PC-9 (cell line): ENCODE measurements at regions not wholly inside any gene's neighbourhood (a gene's known extent, or its start where the extent isn't known, plus 50 kb on each side); places are given as distances from the start of the nearest gene placed in this dataset.

Source experiments
- BruUV-seq: library from RNA; stranded (reverse); fragments of 400-500 nt; replicated peaks from 2 replicates; lab custom pipeline; 2021; lab: Mats Ljungman, UMichigan
- CTCF ChIA-PET: fragments of 300-600 bp; sonication (Branson Sonifier 250); formaldehyde crosslinking; loops from one replicate; lab custom pipeline; 2022; ENCODE audit warnings: antibody characterized with exemption; lab: Charles Lee
- POLR2A ChIA-PET: fragments of 300-600 bp; sonication (Branson Sonifier 250); formaldehyde crosslinking; loops from one replicate; lab custom pipeline; 2022; ENCODE audit warnings: antibody characterized with exemption; ENCODE audit not compliant: unreplicated experiment; lab: Charles Lee
- DNase-seq, 2 experiments: peaks; one replicate each; pipeline versions ENCODE4 v3.0.0 to v3.0.0-alpha.2; 2015 to 2022; ENCODE audit warnings: mixed read lengths in 1 of 2
- H2AFZ ChIP-seq: fragments of 200-600 bp; sonication (generic); 2 replicates; pipeline ENCODE4 v1.8.1; 2017; ENCODE audit warnings: antibody characterized with exemption
- H3F3A ChIP-seq: fragments of 200-600 bp; sonication (generic); 2 replicates; pipeline ENCODE4 v1.8.1; 2017; ENCODE audit warnings: antibody characterized with exemption, mild to moderate bottlenecking, low read depth; ENCODE audit not compliant: insufficient read depth
- H3K27ac ChIP-seq: fragments of 200-600 bp; sonication (generic); 2 replicates; pipeline ENCODE4 v1.6.1; 2016; ENCODE audit warnings: mixed run types
- H3K27me3 ChIP-seq: fragments of 200-600 bp; sonication (generic); 2 replicates; pipeline ENCODE4 v1.6.1; 2016; ENCODE audit warnings: low read depth, mixed run types; ENCODE audit not compliant: insufficient read depth
- H3K36me3 ChIP-seq: fragments of 200-600 bp; sonication (generic); 2 replicates; pipeline ENCODE4 v1.6.1; 2016; ENCODE audit warnings: low read depth, mixed run types
- H3K4me1 ChIP-seq: fragments of 200-600 bp; sonication (generic); replicated peaks from 2 replicates; pipeline ENCODE4 v1.6.1; 2016; ENCODE audit warnings: mixed run types; ENCODE audit not compliant: insufficient read depth
- H3K4me2 ChIP-seq: fragments of 200-600 bp; sonication (generic); 2 replicates; pipeline ENCODE4 v1.6.1; 2017; ENCODE audit warnings: mixed run types
- H3K4me3 ChIP-seq: fragments of 200-600 bp; sonication (generic); 2 replicates; pipeline ENCODE4 v1.6.1; 2016; ENCODE audit warnings: mixed run types
- H3K79me2 ChIP-seq: fragments of 200-600 bp; sonication (generic); 2 replicates; pipeline ENCODE4 v1.6.1; 2017; ENCODE audit warnings: low read depth, mixed run types
- H3K9me2 ChIP-seq: fragments of 200-600 bp; sonication (generic); 2 replicates; pipeline ENCODE4 v1.8.1; 2017; ENCODE audit warnings: mild to moderate bottlenecking; ENCODE audit not compliant: insufficient read depth
- H3K9me3 ChIP-seq: fragments of 200-600 bp; sonication (generic); 2 replicates; pipeline ENCODE4 v1.8.1; 2016; ENCODE audit warnings: low read depth; ENCODE audit not compliant: insufficient read depth
- H4K20me1 ChIP-seq: fragments of 200-600 bp; sonication (generic); 2 replicates; pipeline ENCODE4 v1.8.1; 2017; ENCODE audit not compliant: insufficient read depth
- CTCF ChIP-seq: fragments of 200-600 bp; sonication (generic); conservative IDR thresholded peaks from 2 replicates; pipeline ENCODE4 v1.6.1; 2017; ENCODE audit warnings: mixed run types, antibody characterized with exemption, mild to moderate bottlenecking, moderate library complexity
- EZH2 ChIP-seq: fragments of 200-600 bp; sonication (generic); IDR thresholded peaks from 2 replicates; pipeline ENCODE4 v1.8.0; 2017; ENCODE audit warnings: antibody characterized with exemption, low read depth
- intact Hi-C: fragments of 100-400 bp; cut with micrococcal nuclease; formaldehyde crosslinking; loops from one replicate; pipeline ENCODE4 v1.10.0; 2022; ENCODE audit not compliant: unreplicated experiment

GRCh38 chr9:84447305-84447704 is 106.7 kb upstream of the SLC28A3 start:
- H3F3A ChIP-seq = no peaks in the 10 kb centered on the region
- no TSS peak for BruUV-seq
- H3K27ac ChIP-seq = no peak overlapping the region
- H3K79me2 ChIP-seq = no peaks in the 10 kb centered on the region
- peaks cover 47% of the 10 kb centered on the region for H3K27me3 ChIP-seq
- H2AFZ ChIP-seq = no peak overlapping the region
- no peaks in the 10 kb centered on the region for H4K20me1 ChIP-seq
- DNase-seq = peak in 1 of 2 experiments; percentile 51
- CTCF ChIA-PET = no interaction called here
- no peaks in the 10 kb centered on the region for H3K9me3 ChIP-seq
- TF ChIP-seq EZH2 = no peak
- TF ChIP-seq CTCF = no peak
- no peaks in the 10 kb centered on the region for H3K9me2 ChIP-seq
- no peak overlapping the region for H3K4me3 ChIP-seq
- H3K36me3 ChIP-seq = no peaks in the 10 kb centered on the region
- no peak overlapping the region for H3K4me2 ChIP-seq
- H3K4me1 ChIP-seq = no peaks in the 10 kb centered on the region
- POLR2A ChIA-PET = no interaction called here
- intact Hi-C loops = no loop called here

GRCh38 chr9:84450029-84450428 is 109.5 kb upstream of the SLC28A3 start:
- H3K9me3 ChIP-seq = no peaks in the 10 kb centered on the region
- no peaks in the 10 kb centered on the region for H3K9me2 ChIP-seq
- no peaks in the 10 kb centered on the region for H4K20me1 ChIP-seq
- no peaks in the 10 kb centered on the region for H3K79me2 ChIP-seq
- no peak overlapping the region for H3K4me2 ChIP-seq
- no peak for DNase-seq
- intact Hi-C loops = no loop called here
- CTCF ChIA-PET = no interaction called here
- TF ChIP-seq CTCF (no peak), EZH2 (no peak)
- H2AFZ ChIP-seq = no peak overlapping the region
- H3K36me3 ChIP-seq = no peaks in the 10 kb centered on the region
- BruUV-seq = no TSS peak
- peaks cover 38% of the 10 kb centered on the region for H3K27me3 ChIP-seq
- no peaks in the 10 kb centered on the region for H3F3A ChIP-seq
- no peak overlapping the region for H3K4me3 ChIP-seq
- H3K4me1 ChIP-seq = no peaks in the 10 kb centered on the region
- POLR2A ChIA-PET = no interaction called here
- H3K27ac ChIP-seq = no peak overlapping the region

GRCh38 chr9:84456527-84456926 is 116.0 kb upstream of the SLC28A3 start:
- Histone ChIP-seq H3K9me2 (no peaks in the 10 kb centered on the region), H4K20me1 (no peaks in the 10 kb centered on the region), H3K36me3 (no peaks in the 10 kb centered on the region), H3K9me3 (no peaks in the 10 kb centered on the region), H3K27ac (no peak overlapping the region), H3F3A (no peaks in the 10 kb centered on the region), H3K4me2 (no peak overlapping the region), H3K27me3 (peaks cover 12% of the 10 kb centered on the region; the same call in 1 of the 2 replicates), H3K4me3 (no peak overlapping the region), H3K4me1 (no peaks in the 10 kb centered on the region), H2AFZ (no peak overlapping the region), H3K79me2 (no peaks in the 10 kb centered on the region)
- intact Hi-C loops = no loop called here
- no peak for DNase-seq
- CTCF ChIA-PET = no interaction called here
- no TSS peak for BruUV-seq
- POLR2A ChIA-PET = no interaction called here
- no peak for TF ChIP-seq EZH2
- no peak for TF ChIP-seq CTCF
